HG03097 (cell line): ENCODE measurements at regions not wholly inside any gene's neighbourhood (a gene's known extent, or its start where the extent isn't known, plus 50 kb on each side); places are given as distances from the start of the nearest gene placed in this dataset.

Source experiments
- ATAC-seq: cut with Tn5 transposase; IDR thresholded peaks from one replicate; pipeline ENCODE4 v1.9.1; 2021; ENCODE audit not compliant: unreplicated experiment, low FRiP score

DNA sequence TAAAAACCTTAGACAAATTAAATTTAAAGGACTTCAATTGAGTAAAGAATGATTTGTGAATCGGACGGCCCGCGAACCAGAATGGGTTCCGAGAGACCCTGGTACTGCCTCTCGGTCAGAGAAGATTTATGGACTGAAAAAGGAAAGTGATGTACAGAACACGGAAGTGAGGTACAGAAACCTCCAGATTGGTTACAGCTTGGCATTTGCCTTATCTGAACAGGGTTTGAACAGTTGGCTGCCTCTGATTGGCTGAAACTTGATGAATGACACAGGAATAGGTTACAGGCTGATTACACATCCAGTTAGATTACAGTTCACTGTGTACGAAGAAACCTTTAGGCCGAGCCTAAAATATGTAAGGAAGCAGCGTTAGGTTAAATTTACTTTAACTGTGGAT, 156.5 kb upstream of the EGFLAM start:
- ATAC-seq, result no peak

DNA sequence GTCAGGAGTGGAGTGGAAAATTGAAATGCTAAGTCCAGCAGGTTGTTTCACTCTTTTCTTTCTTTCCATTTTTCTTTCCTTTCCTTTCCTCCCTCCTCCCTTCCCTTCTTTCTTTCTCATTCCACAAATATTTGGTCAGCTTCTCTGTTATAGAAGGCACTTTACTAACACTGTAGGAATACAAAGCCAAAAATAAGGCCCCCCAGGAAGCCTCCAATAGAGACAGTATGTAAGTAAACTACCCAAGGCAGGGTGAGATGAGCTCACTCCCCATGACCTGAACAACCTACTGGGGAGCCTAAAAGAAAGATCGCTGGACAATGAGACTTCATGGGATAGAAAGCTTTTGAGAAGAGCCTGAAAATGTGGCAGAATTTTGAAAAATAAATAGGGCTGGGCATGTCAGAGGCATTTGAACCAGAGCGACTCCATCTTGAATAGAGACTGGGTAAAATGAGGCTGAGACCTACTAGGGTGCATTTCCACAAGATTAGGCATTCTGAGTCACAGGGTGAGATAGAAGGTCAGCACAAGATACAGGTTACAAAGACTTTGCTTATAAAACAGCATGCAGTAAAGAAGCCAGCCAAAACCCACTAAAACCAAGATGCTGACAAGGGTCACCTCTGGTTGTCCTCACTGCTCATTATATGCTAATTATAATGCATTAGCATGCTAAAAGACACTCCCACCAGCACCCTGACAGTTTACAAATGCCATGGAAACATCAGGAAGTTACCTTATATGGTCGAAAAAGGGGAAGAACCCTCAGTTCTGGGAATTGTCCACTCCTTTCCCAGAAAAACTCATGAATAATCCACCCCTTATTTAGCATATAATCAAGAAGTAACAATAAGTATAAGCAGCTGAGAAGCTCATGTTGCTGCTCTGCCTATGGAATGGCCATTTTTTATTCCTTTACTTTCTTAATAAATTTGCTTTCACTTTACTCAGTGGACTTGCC, 158.9 kb upstream of the EGFLAM start:
- no peak for ATAC-seq

DNA sequence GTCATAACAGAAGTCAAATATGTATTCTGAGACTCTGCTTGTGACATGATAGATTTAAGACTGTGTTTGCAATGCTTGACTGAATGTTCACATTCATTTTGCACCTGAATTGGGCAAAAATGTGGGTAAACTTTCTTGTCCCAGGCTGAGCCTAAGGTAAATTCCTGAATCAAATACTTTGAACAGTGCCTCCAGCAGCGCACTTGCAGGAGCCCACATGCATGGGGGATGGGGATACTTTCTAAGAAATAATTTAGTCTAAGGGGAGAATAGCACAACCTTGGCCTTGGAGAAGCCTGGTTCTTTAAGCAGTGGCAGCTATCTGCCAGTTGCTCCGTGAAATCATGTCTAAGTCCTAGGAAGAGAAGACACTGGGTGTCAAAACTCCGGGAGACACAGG, 163.5 kb upstream of the EGFLAM start:
- ATAC-seq, result no peak

DNA sequence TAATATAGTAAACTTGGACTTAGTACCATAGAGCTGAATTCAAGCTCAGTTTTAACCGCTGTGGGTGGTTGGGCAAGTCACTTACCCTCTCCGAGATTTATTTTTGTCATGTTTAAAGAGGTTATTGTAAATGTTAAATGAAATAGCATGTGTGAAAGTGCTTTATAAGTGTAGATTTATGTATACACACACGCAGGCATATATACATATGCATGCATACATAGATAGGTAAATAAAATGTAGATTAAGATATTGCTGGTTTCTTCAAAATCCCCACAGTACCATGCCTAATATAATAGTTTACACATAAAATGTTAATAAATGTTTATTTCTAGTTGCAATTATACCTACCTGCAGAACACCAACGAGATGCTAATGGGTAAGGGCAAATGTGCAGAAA, 164.5 kb upstream of the EGFLAM start:
- ATAC-seq, result no peak

DNA sequence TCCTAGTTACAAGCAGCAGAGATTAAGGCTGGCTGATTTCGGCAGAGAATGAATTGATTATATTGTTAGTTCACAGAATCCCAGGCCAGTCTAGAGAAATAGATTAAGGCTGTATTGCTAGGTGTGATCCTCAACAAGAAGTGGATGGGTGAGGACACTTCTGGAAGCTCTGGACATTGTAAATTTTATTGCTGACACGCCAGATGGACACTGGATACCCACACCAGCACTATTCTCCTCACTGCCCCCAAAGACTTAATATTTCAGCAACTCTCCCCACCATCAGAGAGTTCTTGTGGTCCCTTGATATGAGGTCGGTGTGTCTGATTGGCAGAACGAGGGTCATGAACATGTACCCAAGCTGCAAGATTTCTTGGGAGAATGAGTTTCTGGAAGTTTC, 171.6 kb upstream of the EGFLAM start:
- no peak for ATAC-seq

DNA sequence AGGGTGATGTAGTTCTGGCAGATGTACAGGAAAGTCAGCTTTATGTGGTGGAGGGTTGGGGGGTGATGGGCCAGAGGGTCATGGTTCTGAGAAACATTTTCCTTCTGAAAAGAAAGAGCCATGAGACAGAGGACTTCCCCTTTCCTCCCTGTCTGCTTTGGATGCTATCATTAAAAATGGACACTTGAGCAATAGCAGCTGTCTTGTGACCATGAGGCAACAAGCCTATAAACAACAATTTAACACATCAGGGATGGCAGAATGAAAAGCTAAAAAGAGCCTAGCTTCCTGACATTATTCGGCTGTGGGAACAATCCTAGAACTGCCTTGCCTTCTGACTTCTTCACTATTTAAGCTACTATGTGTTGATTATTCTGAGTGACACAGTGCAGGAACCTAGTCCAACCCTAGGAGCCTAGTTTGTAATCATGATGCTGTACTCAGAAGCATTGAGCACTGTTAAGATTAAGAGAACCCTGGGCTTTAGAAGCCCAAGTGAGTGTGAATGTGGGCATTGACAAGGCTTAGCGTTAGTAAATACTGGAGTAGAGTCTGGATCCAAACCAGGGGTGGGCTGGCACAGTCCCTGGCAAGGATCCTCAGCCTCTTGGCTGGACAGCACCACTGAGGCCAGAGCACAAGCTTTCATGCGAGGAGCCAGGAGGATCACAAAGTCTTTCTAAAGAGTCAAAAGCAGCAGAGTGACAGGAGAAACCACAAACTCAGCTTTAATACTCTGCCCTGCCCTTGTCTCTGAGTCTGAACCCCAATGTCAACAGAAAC, 178.5 kb upstream of the EGFLAM start:
- ATAC-seq, result no peak

DNA sequence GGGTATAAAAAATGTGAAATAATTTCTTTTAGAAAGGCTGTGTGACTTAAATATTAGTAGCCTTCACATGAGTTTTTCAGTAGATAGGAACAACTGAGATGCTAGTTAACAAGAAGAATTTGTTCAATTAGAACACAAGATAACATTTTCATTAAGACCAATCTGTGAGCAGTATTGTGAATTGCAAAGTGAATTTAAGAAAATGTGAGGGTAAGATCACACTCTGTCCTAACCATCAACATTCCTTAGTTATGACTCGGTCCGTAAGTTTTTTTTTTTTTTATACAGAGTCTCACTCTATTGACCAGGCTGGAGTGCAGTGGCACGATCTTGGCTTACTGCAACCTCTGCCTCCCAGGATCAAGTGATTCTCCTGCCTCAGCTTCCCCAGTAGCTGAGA, 180.2 kb upstream of the EGFLAM start:
- no peak for ATAC-seq

DNA sequence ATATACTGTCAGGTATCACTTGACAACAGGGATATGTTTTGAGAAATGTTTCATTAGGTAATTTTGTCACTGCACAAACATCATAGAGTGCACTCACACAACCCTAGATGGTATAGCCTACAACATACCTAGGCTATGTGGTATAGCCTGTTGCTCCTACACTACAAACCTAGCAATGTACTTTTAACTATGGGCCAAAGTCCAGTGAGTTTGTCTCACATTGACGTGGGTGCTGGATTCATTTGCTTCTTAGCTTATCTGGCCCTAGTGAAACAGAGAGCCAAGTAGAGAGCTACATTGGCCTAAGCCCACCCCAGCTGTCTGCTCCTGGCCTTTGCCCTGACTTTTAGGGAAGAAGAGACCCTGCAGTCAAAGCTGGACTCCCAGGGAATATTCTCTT, 180.7 kb upstream of the EGFLAM start:
- no peak for ATAC-seq

DNA sequence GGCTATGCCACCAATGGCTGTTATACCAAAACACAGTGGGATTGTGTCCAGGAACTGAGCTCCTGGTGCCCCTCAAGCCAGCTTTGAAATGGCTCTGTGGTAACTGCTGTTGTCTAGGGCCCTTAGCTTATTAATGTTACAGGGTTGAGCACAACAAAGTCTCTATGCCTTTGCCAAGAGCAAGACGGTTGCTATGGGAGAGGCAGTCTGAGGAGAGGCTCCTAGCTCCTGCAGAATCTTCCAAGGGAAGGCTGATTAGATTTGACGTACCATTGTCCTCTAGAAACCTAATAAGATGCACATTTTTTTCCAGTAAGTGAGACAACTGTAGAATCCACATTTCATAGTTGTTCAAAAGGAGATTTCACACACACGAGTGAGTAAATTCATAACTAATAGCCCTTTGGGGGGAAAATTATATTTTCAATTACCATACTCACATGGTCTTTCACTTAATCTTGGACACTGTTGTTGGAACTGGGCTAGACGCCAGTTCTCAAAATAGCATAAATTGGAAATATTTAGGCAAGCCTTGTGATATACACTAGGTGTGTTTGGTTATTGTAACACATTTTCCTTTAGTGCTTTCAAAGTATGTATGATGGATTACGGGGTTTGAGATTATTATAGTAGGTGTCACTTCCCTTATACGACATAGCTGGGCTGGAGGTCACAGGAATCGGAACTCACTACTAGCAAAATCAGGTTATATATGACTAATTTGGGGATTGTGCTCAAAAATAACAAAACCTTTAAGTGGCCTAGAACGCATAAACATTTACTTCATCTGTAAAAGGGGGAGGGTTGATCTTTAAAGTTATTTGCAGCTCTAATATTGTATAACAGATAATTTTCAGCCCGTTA, 186.3 kb upstream of the EGFLAM start:
- no peak for ATAC-seq

DNA sequence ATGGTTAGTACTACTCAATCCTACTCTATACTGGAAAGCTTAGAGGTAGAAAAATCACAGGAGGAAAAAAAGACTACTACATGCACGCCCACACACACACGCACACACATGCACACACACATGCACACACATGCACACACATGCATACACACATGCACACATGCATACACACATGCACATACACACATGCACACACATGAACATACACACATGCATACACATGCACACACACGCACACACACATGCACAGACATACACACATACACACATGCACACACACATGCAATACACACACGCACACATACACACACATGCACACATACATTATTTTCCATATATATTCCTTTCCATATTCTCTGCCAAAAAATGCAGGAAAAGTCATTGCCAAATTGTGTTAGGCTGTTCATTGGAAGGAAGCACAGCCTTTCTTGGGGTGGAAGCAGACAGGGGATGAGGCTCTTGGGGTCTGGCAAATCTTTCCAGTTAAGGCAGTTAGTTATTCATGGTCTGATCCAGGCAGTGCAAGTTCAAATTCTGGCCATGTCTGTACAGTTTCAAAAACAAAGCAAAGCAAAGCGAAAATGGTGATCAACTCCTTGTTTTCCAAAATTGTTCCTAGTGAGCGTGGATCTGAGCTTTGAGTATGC, 187.9 kb upstream of the EGFLAM start:
- no peak for ATAC-seq

DNA sequence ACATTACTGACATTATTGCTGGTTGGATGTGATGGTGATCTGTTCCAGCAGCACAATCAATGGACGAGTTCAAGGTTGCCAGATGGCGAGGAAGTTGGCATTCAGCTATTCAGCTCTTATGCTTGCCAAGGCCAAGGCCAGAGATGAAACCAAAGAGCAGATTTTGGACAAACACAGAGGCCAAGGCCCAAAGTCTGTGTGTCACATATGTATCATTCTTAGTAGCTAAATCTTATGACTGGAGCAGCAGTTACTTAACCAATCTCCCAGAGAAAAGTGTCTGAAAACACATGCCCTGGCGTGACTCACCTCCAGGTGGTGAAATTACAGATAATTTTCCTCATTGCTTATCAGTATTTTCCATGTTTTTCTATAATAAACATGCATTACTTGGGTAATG, 189.0 kb upstream of the EGFLAM start:
- no peak for ATAC-seq

DNA sequence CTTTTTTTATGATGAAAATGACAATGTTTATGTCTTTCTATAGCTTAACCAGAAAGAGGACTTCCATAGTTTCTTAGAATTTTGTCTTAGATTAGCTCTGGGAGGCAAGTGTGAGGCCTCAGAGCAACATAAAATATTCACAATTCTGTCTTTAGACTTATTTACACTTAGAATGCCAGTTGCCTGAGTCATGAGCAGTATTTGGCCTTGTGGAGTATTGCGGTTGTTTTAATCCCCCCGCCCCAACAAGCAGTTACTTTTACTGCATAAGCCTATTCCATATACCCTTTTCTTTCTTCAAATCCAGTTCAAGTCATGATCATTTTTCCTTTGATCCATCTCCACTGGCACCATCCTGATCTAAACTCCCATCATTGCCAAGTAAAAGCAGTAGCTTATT, 198.0 kb upstream of the EGFLAM start:
- no peak for ATAC-seq

DNA sequence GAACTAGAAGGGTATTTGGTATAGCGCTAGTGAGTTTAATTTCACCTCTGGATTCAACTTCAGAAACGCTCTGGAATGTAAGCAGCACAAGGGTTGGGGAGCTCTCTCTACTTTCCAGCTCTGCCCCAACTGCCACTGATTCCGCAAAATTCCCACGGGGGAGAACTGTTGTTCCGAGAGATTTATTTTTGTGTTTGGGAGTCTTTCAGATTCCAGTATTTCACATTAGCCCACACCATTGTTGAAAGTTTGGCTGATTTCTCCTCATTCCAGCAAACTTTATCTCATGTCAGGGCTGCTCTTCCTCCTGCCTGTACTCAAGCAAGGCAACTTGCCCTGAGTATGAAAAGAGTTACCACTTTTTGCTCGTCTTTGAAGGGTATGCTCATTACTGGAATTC, 198.5 kb upstream of the EGFLAM start:
- no peak for ATAC-seq

DNA sequence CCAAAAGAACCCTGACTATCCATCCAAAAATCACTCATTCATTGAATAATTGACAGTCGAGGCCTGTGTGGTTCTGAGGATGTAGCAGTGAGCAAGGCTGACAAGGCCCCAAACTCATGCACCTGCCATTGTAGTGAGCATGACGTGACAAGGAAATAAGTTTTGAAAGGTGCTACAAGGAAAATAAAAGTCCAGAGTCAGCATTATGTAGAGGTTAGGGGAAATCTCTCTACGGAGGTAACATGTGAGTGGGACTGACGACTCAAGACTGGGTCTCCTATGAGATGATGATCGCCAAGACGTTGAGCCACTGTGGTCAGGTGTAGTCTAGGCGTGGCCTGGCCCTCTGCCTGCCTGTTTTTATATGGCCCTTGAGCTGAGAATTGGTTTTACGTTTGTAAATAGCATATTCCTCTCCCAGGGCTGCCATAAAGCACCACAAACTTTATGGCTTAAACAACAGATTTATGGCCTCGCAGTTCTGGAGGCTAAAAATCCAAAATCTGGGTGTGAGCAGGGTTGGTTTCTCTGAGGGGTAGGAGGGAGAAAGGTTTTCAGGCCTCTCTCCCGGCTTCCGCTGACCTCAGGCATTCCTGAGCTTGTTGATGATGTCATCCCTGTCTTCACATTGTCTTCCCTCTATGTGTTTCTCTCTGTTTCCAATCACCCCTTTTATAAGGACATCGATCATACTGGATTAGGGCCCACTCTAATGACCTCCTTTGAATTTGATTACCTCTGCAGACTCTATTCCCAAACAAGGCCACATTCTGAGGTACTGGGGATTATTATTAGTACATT, 206.4 kb upstream of the EGFLAM start:
- no peak for ATAC-seq

DNA sequence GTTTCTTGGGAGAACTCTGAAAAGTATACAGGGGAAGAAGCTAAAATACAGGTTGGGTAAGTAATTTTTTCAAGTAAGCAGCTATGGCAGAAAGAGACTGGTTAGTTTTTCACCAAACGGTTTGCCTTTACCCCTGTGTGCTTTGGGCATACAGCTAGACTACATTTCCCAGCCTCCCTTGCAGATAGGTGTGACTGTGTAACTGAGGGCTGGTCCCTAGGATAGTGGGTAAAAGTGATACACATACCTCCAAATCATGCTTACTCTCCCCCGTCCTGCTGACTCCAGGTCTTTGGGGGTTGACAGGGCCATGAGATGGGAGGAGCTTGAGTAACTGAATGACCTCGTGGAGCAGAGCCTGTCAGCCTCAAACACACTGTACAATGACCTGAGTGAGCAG, 208.6 kb upstream of the GDNF start:
- ATAC-seq, result no peak

DNA sequence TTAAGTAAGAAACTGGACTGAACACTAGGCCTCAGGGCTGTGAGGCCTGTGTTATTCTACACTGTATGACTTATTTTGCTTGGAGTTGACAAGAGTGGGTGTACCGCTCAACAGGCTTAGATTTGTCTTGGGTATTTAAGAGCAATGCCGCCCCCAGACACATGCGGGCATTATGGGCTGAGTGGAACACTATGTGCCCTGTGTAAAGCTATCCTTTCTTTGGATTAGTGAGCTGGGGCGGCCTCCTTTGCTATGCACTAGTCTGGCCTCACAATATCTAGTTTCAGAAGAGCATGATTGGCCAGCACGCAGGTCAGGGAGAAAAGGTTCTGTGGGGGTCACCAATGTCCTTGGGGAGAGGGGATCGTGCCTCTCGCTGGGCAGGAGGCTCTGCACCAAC, 206.3 kb upstream of the GDNF start:
- ATAC-seq, result no peak

DNA sequence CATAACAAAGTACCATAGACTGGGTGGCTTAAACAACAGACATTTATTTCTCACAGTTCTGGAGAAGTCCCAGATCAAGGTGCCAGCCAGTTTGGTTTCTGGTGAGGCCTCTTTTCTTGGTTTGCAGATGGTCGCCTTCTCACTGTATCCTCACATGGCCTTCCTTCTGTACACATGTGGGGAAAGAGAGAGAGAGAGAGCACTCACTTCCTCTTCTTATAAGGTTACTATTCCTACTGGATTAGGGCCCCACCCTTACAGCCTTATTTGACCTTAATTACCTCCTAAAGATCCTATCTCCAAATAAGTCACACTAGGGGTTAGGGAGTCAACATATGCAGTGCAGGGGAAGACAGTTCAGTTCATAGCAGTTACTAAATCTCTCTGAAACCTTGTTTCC, 205.6 kb upstream of the GDNF start:
- no peak for ATAC-seq

DNA sequence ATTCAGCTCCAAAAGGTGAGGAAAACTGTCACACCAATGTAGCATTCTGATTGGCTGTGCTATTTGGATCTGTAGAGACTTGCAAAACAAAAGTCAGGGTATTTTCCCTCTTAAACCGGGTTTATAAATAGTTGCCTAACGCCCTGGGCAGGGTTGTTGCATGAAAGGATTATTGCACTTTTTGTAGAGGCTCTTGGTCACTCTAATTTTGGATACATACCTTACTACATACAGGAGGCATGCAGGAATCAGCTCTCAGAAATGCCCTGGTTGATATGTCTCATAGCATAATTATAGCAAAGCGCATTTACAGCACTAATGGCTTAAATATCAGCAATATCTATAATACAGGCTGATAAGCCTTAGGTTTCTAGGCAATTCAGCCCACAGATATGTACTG, 200.0 kb upstream of the GDNF start:
- no peak for ATAC-seq

DNA sequence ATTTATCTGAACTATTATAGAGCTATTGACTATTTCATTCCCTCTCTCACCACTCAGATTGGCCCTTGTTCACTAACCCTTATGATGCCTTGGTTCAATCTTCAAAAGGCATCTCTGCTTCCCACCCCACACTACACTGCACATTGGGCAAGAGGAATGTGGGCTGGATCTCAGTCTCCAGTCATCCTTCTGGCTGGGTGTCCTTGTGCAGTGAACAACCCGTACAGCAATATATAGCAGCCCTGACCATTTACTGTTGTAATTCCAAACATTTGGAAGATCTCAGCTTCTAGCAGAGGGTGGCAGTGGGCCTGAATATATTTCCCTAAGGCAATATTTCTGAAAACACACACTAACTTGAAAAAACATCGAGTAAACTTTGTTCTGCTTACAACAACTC, 199.2 kb upstream of the GDNF start:
- no peak for ATAC-seq

DNA sequence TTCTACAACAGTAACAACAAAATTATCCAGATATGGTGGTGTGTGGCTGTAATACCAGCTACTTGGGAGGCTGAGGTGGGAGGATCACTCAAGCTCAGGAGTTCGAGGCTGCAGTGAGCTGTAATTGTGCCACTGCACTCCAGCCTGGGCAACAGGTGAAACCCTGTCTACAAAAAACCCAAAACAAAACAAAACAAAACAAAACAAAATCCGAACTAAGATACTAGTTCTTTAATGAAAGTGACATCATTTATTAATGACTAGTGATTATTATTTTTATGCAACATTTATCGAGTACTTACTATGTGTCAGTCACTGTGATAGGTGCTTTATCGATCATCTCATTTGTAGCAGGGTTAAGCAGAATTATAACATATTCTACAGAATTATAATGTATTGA, 196.9 kb upstream of the GDNF start:
- no peak for ATAC-seq
